Activated CD8-positive, alpha-beta T cell treated with anti-CD3 and anti-CD28 coated beads, Interleukin-2, amount 10 ng/mL, durations not matched to agents 7 days and 5 days (primary cell): ENCODE measurements at regions not wholly inside any gene's neighbourhood (a gene's known extent, or its start where the extent isn't known, plus 50 kb on each side); places are given as distances from the start of the nearest gene placed in this dataset.

Experiments used
- ATAC-seq: fragments of 150-1000 bp; cut with Tn5 transposase; one replicate; pipeline ENCODE4 v1.10.0; 2021; ENCODE audit warnings: moderate library complexity
- CTCF ChIA-PET: fragments of 350-600 bp; sonication (Branson Sonifier 250); formaldehyde crosslinking; loops from one replicate; lab custom pipeline; 2021; ENCODE audit warnings: antibody characterized with exemption; lab: Charles Lee
- POLR2A ChIA-PET: fragments of 350-600 bp; sonication (Branson Sonifier 250); formaldehyde crosslinking; loops from one replicate; lab custom pipeline; 2021; ENCODE audit warnings: antibody characterized with exemption; lab: Charles Lee
- DNase-seq: peaks from one replicate; pipeline ENCODE4 v3.0.0-alpha.2; 2020
- H3K27ac Mint-ChIP-seq: one replicate; pipeline ENCODE4 v1.8.0; 2021; ENCODE audit warnings: mild to moderate bottlenecking, mixed read lengths
- H3K27me3 Mint-ChIP-seq: one replicate; pipeline ENCODE4 v1.8.0; 2021; ENCODE audit warnings: low read depth, mixed read lengths
- H3K36me3 Mint-ChIP-seq: one replicate; pipeline ENCODE4 v1.8.0; 2021; ENCODE audit warnings: low read depth, mixed read lengths
- H3K4me1 Mint-ChIP-seq: one replicate; pipeline ENCODE4 v1.8.0; 2021; ENCODE audit warnings: low read depth, mixed read lengths
- H3K4me3 Mint-ChIP-seq: one replicate; pipeline ENCODE4 v1.8.0; 2021; ENCODE audit warnings: mild to moderate bottlenecking, mixed read lengths
- H3K9me3 Mint-ChIP-seq: one replicate; pipeline ENCODE4 v1.8.0; 2022; ENCODE audit warnings: mixed read lengths; ENCODE audit not compliant: insufficient read depth

DNA sequence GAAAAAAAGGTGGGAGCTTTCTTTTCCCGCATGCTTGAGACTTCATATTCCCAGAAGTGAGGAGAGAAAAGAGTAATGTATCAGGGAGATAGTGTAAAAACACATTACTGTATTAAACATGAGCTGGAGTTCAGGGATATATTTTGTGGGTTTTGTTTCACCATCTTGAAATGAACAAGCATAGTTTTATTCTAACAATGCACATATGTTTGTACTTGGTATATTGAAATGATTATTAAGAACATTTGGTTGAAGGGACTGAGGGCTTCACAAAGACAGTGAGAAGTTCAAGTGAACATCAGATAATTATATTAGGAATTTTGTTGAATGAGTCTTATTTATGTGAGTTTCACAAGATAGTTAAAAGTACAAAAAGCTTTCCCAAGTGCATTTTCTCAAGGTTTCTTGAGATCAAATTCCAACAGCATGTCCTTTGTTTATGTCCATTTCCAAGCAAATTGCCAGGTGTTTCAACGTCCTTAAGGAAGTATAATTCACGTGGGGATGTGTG lies 368.8 kb downstream of the ANKRD50 start:
- DNase-seq: no peak
- Mint-ChIP-seq H3K27ac (no peak overlapping the region), H3K36me3 (no peaks in the 10 kb centered on the region), H3K9me3 (no peaks in the 10 kb centered on the region), H3K4me3 (no peak overlapping the region), H3K4me1 (no peaks in the 10 kb centered on the region), H3K27me3 (no peaks in the 10 kb centered on the region)
- ChIA-PET POLR2A (no interaction called here), CTCF (no interaction called here)
- ATAC-seq: no peak

DNA sequence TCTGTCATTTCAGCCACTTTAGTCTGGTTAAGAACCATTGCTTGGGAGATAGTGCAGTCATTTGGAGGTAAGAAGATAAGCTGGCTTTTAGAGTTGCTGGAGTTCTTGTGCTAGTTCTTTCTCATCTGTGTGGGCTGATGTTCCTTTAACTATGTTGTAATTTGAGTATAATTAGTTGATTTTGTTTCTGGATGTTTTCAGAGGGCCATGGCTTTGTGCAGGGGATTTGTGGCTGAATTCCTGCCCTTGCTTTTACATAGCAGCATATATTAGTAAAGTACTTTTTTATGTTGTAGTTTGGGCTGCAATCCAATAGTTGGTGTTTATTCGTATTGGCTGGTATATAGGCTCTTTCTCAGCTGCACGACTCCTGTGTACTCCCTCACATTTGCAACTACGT lies 339.6 kb downstream of the ANKRD50 start:
- DNase-seq (no peak), ATAC-seq (no peak)
- ChIA-PET POLR2A (no interaction called here), CTCF (no interaction called here)
- no peaks in the 10 kb centered on the region for H3K4me1 Mint-ChIP-seq
- H3K27me3 Mint-ChIP-seq: no peaks in the 10 kb centered on the region
- H3K36me3 Mint-ChIP-seq: no peaks in the 10 kb centered on the region
- no peak overlapping the region for H3K4me3 Mint-ChIP-seq
- no peaks in the 10 kb centered on the region for H3K9me3 Mint-ChIP-seq
- no peak overlapping the region for H3K27ac Mint-ChIP-seq

DNA sequence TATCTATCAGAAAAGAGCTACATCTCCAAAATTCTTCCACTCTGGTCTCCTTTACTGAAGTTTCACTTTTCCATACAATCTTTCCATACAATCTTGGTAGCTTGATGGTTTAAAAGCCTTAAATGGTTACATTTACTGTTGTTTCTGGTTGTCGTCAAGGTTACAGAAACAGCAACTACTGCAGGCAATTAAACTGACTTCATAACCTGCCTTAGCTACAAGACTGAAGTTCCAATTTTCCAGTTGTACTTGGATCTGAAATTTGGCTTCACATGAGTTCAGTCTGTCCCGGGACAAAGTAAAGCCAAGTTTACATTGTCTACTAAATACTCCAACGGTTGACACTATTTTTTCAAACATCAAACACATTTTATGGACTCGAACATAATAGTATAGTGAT lies 326.4 kb downstream of the ANKRD50 start:
- ATAC-seq: no peak
- no peaks in the 10 kb centered on the region for H3K9me3 Mint-ChIP-seq
- H3K27me3 Mint-ChIP-seq: no peaks in the 10 kb centered on the region

DNA sequence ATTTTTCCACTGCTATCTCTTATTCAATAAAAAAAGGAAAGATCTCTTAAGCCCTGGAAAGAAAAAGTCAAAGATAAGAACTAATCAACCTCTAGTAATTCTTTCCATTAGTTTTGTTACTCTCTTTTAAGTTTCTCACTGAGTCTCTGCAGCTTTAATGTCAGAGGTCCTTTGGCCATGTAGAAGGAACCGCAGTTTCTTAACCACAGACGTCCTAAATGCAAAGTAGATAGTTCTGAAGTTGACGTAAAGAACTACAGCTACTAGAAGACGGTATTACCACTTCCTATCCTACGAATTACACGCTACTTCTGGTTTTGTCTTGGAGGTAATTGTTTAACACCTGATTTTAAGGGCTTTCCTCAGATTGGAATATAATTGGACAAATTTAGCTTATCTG lies 325.9 kb downstream of the ANKRD50 start:
- no peak overlapping the region for H3K4me3 Mint-ChIP-seq
- POLR2A ChIA-PET: no interaction called here
- no peaks in the 10 kb centered on the region for H3K27me3 Mint-ChIP-seq
- DNase-seq: no peak
- H3K36me3 Mint-ChIP-seq: no peaks in the 10 kb centered on the region
- ATAC-seq: no peak
- CTCF ChIA-PET: no interaction called here
- H3K9me3 Mint-ChIP-seq: no peaks in the 10 kb centered on the region
- no peak overlapping the region for H3K27ac Mint-ChIP-seq
- H3K4me1 Mint-ChIP-seq: no peaks in the 10 kb centered on the region

More for the DNA sequence above, 326.4 kb downstream of the ANKRD50 start:
- H3K27ac Mint-ChIP-seq: no peak overlapping the region
- no peak overlapping the region for H3K4me3 Mint-ChIP-seq
- ChIA-PET POLR2A (no interaction called here), CTCF (no interaction called here)
- no peaks in the 10 kb centered on the region for H3K4me1 Mint-ChIP-seq
- no peak for DNase-seq
- no peaks in the 10 kb centered on the region for H3K36me3 Mint-ChIP-seq

DNA sequence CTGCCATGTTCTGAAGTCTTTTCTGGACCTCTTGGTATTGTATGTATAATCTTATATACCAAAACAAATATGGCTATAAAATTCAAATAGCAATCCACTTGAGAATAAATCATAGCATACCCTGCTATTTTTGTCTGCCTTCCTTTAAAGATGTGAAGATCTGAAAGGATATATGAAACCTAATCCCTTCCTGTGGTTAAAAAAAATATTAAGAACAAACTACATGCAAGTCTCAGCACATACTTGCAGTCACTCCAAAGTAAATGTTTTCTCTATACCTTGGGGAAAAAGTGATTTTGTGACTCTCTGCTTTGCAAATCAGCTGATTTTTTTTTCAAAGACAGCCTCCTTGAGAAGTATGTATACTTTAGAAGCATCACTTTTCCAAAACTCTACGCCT lies 322.9 kb downstream of the ANKRD50 start:
- ATAC-seq (no peak), DNase-seq (no peak)
- Mint-ChIP-seq H3K27ac (no peak overlapping the region), H3K27me3 (no peaks in the 10 kb centered on the region), H3K9me3 (no peaks in the 10 kb centered on the region), H3K4me3 (no peak overlapping the region), H3K4me1 (no peaks in the 10 kb centered on the region), H3K36me3 (no peaks in the 10 kb centered on the region)
- ChIA-PET POLR2A (no interaction called here), CTCF (no interaction called here)

DNA sequence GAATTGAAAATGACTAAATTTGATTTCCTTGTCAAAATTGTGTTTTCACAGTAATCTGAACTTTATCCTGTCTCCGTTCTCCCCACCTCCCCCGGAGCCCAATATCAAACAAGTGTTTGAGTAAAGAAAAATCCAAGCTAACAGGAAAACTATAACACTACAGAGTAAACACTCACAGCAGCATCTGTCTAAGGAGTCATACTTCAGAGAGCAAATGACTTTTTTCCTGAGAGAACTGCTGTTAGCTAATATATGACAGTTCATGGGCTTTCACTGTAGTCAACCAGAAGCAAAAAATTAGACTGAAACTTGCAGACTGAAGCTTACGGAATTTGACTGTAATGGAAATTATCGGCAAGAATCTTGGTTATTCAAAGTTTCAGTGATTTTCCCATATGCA lies 321.7 kb downstream of the ANKRD50 start:
- ChIA-PET CTCF (no interaction called here), POLR2A (no interaction called here)
- no peak overlapping the region for H3K27ac Mint-ChIP-seq
- H3K4me3 Mint-ChIP-seq: no peak overlapping the region
- H3K4me1 Mint-ChIP-seq: no peaks in the 10 kb centered on the region
- H3K9me3 Mint-ChIP-seq: no peaks in the 10 kb centered on the region
- H3K36me3 Mint-ChIP-seq: no peaks in the 10 kb centered on the region
- ATAC-seq (no peak), DNase-seq (no peak)
- no peaks in the 10 kb centered on the region for H3K27me3 Mint-ChIP-seq

DNA sequence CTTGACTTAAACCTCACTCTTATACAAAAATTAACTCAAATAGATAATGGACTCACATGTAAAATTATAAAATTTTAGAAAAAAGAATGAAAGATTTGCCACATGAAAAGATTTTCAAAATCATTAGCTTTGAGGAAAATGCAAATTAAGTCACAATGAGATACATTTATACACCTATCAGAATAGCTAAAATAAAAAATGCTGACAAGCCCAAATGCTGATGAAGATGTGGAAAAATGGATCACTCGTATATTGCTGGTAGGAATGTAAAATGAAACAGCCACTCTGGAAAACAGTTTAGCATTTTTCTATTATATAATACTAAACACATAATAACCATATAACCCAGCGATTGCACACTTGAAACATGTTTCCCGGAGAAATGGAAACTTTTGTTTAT lies 316.2 kb downstream of the ANKRD50 start:
- DNase-seq: no peak
- no peak for ATAC-seq
- H3K4me3 Mint-ChIP-seq: no peak overlapping the region
- POLR2A ChIA-PET: no interaction called here
- H3K27ac Mint-ChIP-seq: no peak overlapping the region
- H3K36me3 Mint-ChIP-seq: no peaks in the 10 kb centered on the region
- no peaks in the 10 kb centered on the region for H3K9me3 Mint-ChIP-seq
- no peaks in the 10 kb centered on the region for H3K4me1 Mint-ChIP-seq
- no peaks in the 10 kb centered on the region for H3K27me3 Mint-ChIP-seq
- CTCF ChIA-PET: no interaction called here

DNA sequence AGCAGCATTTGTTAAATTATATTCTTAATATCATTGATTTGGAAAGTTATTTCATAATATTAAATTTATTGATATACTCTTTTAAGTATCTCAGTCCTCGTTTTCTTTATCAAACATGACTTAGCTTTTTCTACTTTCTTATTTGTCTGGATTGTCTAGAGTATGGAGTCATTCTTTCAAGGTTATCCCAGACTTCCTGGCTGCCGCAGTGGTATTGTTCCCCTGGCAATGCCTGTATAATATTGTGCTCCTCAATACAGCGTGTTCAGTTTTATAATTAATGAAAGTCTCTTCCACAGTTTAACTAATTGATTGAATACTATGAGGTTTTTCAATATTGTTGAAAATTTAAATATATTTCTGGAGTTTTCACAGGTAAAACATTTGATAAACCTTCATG lies 310.9 kb downstream of the ANKRD50 start:
- ChIA-PET CTCF (no interaction called here), POLR2A (no interaction called here)
- DNase-seq (no peak), ATAC-seq (no peak)
- H3K36me3 Mint-ChIP-seq: no peaks in the 10 kb centered on the region
- H3K27me3 Mint-ChIP-seq: no peaks in the 10 kb centered on the region
- H3K9me3 Mint-ChIP-seq: no peaks in the 10 kb centered on the region
- no peak overlapping the region for H3K4me3 Mint-ChIP-seq
- no peaks in the 10 kb centered on the region for H3K4me1 Mint-ChIP-seq
- no peak overlapping the region for H3K27ac Mint-ChIP-seq

DNA sequence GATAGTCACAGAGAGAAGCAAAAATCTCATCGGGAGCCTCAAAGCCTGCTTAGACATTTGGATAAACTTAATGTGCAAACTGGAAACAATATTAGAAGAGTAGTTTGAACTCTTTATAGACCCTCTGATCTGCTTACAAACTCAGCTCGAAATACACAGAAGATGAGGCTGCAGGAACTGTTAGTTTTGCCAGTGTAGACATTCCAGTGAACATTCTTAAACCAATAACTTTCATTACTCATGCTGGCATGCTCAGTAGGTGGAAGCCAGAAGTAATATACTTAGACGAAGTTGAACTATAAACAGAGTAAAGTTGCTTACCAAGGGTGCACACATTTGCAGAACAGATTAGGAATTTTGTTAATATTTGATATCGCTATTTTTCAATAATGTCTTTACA lies 303.5 kb downstream of the ANKRD50 start:
- ChIA-PET POLR2A (no interaction called here), CTCF (no interaction called here)
- no peaks in the 10 kb centered on the region for H3K9me3 Mint-ChIP-seq
- no peaks in the 10 kb centered on the region for H3K27me3 Mint-ChIP-seq
- DNase-seq (no peak), ATAC-seq (no peak)
- no peak overlapping the region for H3K27ac Mint-ChIP-seq
- H3K36me3 Mint-ChIP-seq: no peaks in the 10 kb centered on the region
- H3K4me1 Mint-ChIP-seq: no peaks in the 10 kb centered on the region
- no peak overlapping the region for H3K4me3 Mint-ChIP-seq

DNA sequence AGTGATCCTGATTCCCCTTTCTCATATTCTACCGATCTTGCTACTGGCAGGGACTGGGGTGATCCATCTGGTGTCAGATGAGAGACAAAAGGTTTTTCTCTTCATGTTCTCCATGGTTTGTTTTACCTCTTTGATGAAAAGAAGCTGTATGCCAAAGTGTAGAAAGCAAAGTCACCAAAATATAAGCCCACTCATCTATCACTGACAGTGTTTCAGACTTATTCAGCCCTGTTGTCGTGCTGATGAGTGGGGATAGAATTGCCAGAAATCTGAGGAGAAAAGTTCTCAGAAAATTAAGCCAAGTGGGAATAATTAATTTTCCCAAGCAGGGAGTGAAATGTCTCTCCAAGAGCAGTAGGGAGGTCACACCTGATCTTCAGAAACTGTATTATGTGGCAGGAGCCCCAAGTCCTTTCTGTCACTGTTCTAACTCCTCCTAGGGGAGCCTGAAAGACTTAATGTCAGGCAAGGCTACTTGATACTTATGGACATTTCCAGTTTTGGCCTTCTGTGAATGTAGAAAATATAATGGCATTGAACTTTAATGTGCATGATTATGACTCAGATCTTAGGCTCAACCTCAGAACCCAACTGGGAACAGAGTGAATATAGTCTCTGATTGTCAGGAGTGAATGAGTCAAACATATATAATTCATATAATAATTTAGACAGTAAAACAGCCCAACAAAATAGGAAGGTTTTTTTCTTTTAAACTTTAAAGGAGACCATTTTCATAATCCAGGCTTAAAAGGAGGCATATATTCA lies 298.1 kb downstream of the ANKRD50 start:
- H3K36me3 Mint-ChIP-seq: no peaks in the 10 kb centered on the region
- ChIA-PET POLR2A (no interaction called here), CTCF (no interaction called here)
- H3K9me3 Mint-ChIP-seq: no peaks in the 10 kb centered on the region
- DNase-seq: no peak
- no peaks in the 10 kb centered on the region for H3K4me1 Mint-ChIP-seq
- ATAC-seq: no peak
- H3K27ac Mint-ChIP-seq: no peak overlapping the region
- H3K27me3 Mint-ChIP-seq: no peaks in the 10 kb centered on the region
- H3K4me3 Mint-ChIP-seq: no peak overlapping the region

DNA sequence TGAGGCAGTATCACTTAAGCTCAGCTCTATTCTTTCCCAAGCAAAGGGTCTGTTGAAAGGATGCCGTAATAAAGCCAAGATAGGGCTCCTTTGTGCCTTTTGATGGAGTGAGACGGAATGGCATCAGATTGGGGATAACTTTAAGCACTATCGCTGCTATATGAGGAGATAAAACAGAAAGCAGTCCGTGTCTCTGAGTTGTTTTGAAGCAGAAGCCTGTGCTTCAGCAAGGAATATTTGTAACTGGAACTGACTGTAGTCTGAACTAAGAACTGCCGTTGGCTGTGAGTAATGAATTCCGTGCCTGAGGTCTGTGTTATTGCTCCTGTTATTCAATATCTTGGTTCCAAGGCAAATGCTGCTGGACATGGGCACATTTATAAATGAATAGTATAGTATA lies 297.4 kb downstream of the ANKRD50 start:
- H3K4me1 Mint-ChIP-seq: no peaks in the 10 kb centered on the region
- H3K27ac Mint-ChIP-seq: no peak overlapping the region
- ATAC-seq: no peak
- H3K36me3 Mint-ChIP-seq: no peaks in the 10 kb centered on the region
- CTCF ChIA-PET: no interaction called here
- no peaks in the 10 kb centered on the region for H3K27me3 Mint-ChIP-seq
- POLR2A ChIA-PET: no interaction called here
- H3K9me3 Mint-ChIP-seq: no peaks in the 10 kb centered on the region
- DNase-seq: no peak
- H3K4me3 Mint-ChIP-seq: no peak overlapping the region

DNA sequence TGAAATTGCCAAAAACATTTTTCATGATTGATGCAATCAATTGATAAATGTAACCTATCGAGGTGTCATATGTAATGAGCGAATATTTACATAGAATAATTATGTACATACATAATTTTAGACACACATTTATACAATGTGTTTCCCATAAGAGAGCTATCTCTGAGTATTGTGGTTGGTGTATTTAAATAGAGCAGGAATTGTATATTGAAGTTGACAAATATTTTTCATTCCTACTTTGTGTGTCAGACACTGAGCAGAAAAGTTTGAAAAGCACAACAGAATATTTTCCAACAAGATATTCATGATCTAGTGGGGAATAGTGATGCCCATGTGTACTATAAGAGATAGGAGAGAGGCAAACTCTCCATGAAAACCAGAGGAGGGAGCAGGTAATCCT lies 295.2 kb downstream of the ANKRD50 start:
- Mint-ChIP-seq H3K27me3 (no peaks in the 10 kb centered on the region), H3K27ac (no peak overlapping the region), H3K4me3 (no peak overlapping the region), H3K36me3 (no peaks in the 10 kb centered on the region), H3K9me3 (no peaks in the 10 kb centered on the region), H3K4me1 (no peaks in the 10 kb centered on the region)
- DNase-seq (no peak), ATAC-seq (no peak)
- POLR2A ChIA-PET: no interaction called here
- CTCF ChIA-PET: no interaction called here
